Liver (tissue), 8 donors: ENCODE measurements at regions not wholly inside any gene's neighbourhood (a gene's known extent, or its start where the extent isn't known, plus 50 kb on each side); places are given as distances from the start of the nearest gene placed in this dataset.

ENCODE experiments used
- DNase-seq: peaks from one replicate; pipeline ENCODE4 v3.0.0-alpha.2; 2017; ENCODE audit warnings: low spot score
- H3K27ac ChIP-seq, 2 donors: one replicate each; pipeline ENCODE4 v1.7.0; 2013; ENCODE audit warnings: inconsistent platforms in 2 of 2, low read length in 2 of 2, control low read depth in 1 of 2, low read depth in 1 of 2, mild to moderate bottlenecking in 1 of 2
- H3K27me3 ChIP-seq, 4 donors: one replicate each; pipeline versions ENCODE4 v1.6.1 to v1.7.0; 2013; ENCODE audit warnings: low read length in 3 of 4, inconsistent platforms in 1 of 4, mild to moderate bottlenecking in 1 of 4, moderate library complexity in 1 of 4; ENCODE audit not compliant: control insufficient read depth in 4 of 4, insufficient read depth in 4 of 4
- H3K36me3 ChIP-seq, 4 donors: one replicate each; pipeline versions ENCODE4 v1.6.1 to v1.7.0; 2013; ENCODE audit warnings: low read length in 3 of 4, mild to moderate bottlenecking in 3 of 4, low read depth in 1 of 4, moderate library complexity in 1 of 4; ENCODE audit not compliant: control insufficient read depth in 4 of 4, insufficient read depth in 3 of 4
- H3K4me1 ChIP-seq, 4 donors: one replicate each; pipeline versions ENCODE4 v1.6.1 to v1.7.0; 2013; ENCODE audit warnings: low read length in 3 of 4, mild to moderate bottlenecking in 3 of 4, moderate library complexity in 1 of 4; ENCODE audit not compliant: control insufficient read depth in 4 of 4, insufficient read depth in 4 of 4
- H3K4me3 ChIP-seq, 3 donors: one replicate each; pipeline versions ENCODE4 v1.6.1 to v1.7.0; 2013; ENCODE audit warnings: low read length in 3 of 3, control low read depth in 1 of 3, low read depth in 1 of 3, mild to moderate bottlenecking in 1 of 3
- H3K9ac ChIP-seq, 2 donors: one replicate each; pipeline ENCODE4 v1.7.0; 2013; ENCODE audit warnings: low read length in 2 of 2, mild to moderate bottlenecking in 2 of 2, moderate library complexity in 2 of 2, control low read depth in 1 of 2, low read depth in 1 of 2
- H3K9me3 ChIP-seq, 4 donors: one replicate each; pipeline versions ENCODE4 v1.6.1 to v1.7.0; 2013; ENCODE audit warnings: low read length in 3 of 4; ENCODE audit not compliant: control insufficient read depth in 4 of 4
- ATF3 ChIP-seq: IDR thresholded peaks from 2 replicates; pipeline ENCODE4 v1.6.1; 2016; ENCODE audit warnings: antibody characterized with exemption
- CTCF ChIP-seq: fragments of 150-350 bp; IDR thresholded peaks from 2 replicates; pipeline ENCODE4 v1.5.1; 2017; ENCODE audit warnings: improper control_type of control experiment, low read depth, low read length; ENCODE audit not compliant: missing input control
- EGR1 ChIP-seq, 2 donors: IDR thresholded peaks; 2 replicates each; pipeline ENCODE4 v1.6.1; 2016 to 2018; ENCODE audit warnings: antibody characterized with exemption in 2 of 2, low read depth in 2 of 2
- FOXA1 ChIP-seq: IDR thresholded peaks from 2 replicates; pipeline ENCODE4 v1.6.1; 2016; ENCODE audit warnings: antibody characterized with exemption
- FOXA2 ChIP-seq: IDR thresholded peaks from 2 replicates; pipeline ENCODE4 v1.6.1; 2016; ENCODE audit warnings: antibody characterized with exemption
- GABPA ChIP-seq, 2 donors: IDR thresholded peaks in 1 of 2; conservative IDR thresholded peaks in 1 of 2; 2 replicates each; pipeline ENCODE4 v1.6.1; 2016; ENCODE audit warnings: antibody characterized with exemption in 2 of 2, mild to moderate bottlenecking in 1 of 2, moderate library complexity in 1 of 2
- HNF4A ChIP-seq, 2 donors: conservative IDR thresholded peaks; 2 replicates each; pipeline ENCODE4 v1.6.1; 2016; ENCODE audit warnings: antibody characterized with exemption in 2 of 2, mild to moderate bottlenecking in 2 of 2
- HNF4G ChIP-seq: IDR thresholded peaks from 2 replicates; pipeline ENCODE4 v1.6.1; 2016; ENCODE audit warnings: antibody characterized with exemption
- MAX ChIP-seq: IDR thresholded peaks from 2 replicates; pipeline ENCODE4 v1.6.1; 2016; ENCODE audit warnings: antibody characterized with exemption
- RAD21 ChIP-seq, 2 donors: IDR thresholded peaks; 2 replicates each; pipeline ENCODE4 v1.6.1; 2016; ENCODE audit warnings: antibody characterized with exemption in 2 of 2, mild to moderate bottlenecking in 2 of 2
- RXRA ChIP-seq, 2 donors: IDR thresholded peaks; 2 replicates each; pipeline ENCODE4 v1.6.1; 2017 to 2018; ENCODE audit warnings: antibody characterized with exemption in 2 of 2, mild to moderate bottlenecking in 1 of 2
- SP1 ChIP-seq: IDR thresholded peaks from 2 replicates; pipeline ENCODE4 v1.6.1; 2018; ENCODE audit warnings: antibody characterized with exemption, mild to moderate bottlenecking
- TAF1 ChIP-seq: conservative IDR thresholded peaks from 2 replicates; pipeline ENCODE4 v1.6.1; 2016; ENCODE audit warnings: antibody characterized with exemption, mild to moderate bottlenecking
- YY1 ChIP-seq: IDR thresholded peaks from 2 replicates; pipeline ENCODE4 v1.6.1; 2016; ENCODE audit warnings: antibody characterized with exemption, mild to moderate bottlenecking
- WGBS: extraction: QIAGEN DNeasy Blood & Tissue Kit; methylation state at CpG from one replicate; pipeline ENCODE4 v1.1.7; 2013; 5-methylcytosine and 5-hydroxymethylcytosine counted together
- TF ChIP-seq, protein P1 (sequence below): IDR thresholded peaks from 2 replicates; pipeline ENCODE4 v1.6.1; 2016; ENCODE audit warnings: antibody characterized with exemption, mild to moderate bottlenecking
- TF ChIP-seq, protein P2 (sequence below): IDR thresholded peaks from 2 replicates; pipeline ENCODE4 v1.6.1; 2016; ENCODE audit warnings: antibody characterized with exemption
- donor health status: healthy.
- donor health status: healthy.
- donor health status: healthy.
- donor health status: healthy.
- donor health status: healthy.

DNA sequence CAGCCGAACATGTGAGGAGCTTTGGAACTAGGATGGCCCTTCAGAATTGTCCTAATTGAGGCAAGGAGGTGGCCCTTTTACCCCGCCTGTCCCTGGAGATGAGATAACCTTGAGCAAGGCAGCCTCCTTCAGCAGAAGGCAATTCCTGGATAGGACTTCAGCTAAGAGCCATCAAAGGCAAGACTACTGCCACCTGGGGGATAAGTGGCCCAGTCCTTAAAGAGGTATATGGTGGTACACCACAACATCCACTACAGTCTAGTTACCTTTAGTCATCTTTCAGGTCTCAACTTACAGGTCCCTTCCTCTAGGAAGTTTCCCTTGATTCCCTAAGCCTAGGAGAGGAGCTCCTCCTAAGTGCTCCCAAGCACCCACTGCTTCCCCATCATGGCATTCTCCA, 204.2 kb upstream of the CDKN3 start (continued):
- TF ChIP-seq GABPA (IDR thresholded peaks at IDR 0.05 in 1 of 2, conservative IDR thresholded peaks at IDR 0.05 in 1 of 2) (no peak), SP1 (no peak), FOXA1 (no peak)

DNA sequence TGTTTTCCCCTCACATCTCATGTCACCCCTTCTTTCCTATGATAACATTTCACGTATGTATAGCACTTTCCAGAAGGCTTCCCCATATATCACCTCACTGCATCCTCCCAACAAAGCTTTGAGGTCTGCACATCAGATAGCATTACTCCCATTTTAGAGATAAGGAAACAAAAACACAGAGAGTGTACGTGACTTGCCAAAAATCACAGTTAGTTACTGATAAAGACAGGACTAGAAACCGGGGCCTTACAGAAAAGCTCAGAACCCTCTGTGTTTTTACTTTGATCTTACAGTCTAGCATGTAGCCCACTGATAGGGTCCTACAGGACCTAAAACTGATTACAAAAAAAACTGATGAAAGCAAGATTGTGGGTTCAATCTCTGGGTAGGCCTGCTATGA, 202.9 kb upstream of the CDKN3 start:
- Histone ChIP-seq H3K4me3 (no peak overlapping the region), H3K36me3 (no peaks in the 10 kb centered on the region), H3K27ac (no peak overlapping the region), H3K27me3 (no peaks in the 10 kb centered on the region), H3K9ac (no peak overlapping the region), H3K9me3 (no peaks in the 10 kb centered on the region), H3K4me1 (peaks cover 0 to 6% (median 0%) of the 10 kb centered on the region in 4 donors)
- DNase-seq, result no peak
- TF ChIP-seq MAX, result no peak
- no peak for TF ChIP-seq HNF4G
- no peak for TF ChIP-seq FOXA1
- no peak for TF ChIP-seq HNF4A (conservative IDR thresholded peaks at IDR 0.05)
- TF ChIP-seq CTCF, result no peak
- TF ChIP-seq RAD21 (IDR thresholded peaks at IDR 0.05), result no peak
- no peak for TF ChIP-seq FOXA2
- TF ChIP-seq EGR1 (IDR thresholded peaks at IDR 0.05; ENCODE audit: low read depth in 2 of 2), result no peak
- no peak for TF ChIP-seq TAF1
- no peak for TF ChIP-seq ATF3
- TF ChIP-seq RXRA (IDR thresholded peaks at IDR 0.05), result no peak
- no peak for TF ChIP-seq YY1
- TF ChIP-seq, protein P1, sequence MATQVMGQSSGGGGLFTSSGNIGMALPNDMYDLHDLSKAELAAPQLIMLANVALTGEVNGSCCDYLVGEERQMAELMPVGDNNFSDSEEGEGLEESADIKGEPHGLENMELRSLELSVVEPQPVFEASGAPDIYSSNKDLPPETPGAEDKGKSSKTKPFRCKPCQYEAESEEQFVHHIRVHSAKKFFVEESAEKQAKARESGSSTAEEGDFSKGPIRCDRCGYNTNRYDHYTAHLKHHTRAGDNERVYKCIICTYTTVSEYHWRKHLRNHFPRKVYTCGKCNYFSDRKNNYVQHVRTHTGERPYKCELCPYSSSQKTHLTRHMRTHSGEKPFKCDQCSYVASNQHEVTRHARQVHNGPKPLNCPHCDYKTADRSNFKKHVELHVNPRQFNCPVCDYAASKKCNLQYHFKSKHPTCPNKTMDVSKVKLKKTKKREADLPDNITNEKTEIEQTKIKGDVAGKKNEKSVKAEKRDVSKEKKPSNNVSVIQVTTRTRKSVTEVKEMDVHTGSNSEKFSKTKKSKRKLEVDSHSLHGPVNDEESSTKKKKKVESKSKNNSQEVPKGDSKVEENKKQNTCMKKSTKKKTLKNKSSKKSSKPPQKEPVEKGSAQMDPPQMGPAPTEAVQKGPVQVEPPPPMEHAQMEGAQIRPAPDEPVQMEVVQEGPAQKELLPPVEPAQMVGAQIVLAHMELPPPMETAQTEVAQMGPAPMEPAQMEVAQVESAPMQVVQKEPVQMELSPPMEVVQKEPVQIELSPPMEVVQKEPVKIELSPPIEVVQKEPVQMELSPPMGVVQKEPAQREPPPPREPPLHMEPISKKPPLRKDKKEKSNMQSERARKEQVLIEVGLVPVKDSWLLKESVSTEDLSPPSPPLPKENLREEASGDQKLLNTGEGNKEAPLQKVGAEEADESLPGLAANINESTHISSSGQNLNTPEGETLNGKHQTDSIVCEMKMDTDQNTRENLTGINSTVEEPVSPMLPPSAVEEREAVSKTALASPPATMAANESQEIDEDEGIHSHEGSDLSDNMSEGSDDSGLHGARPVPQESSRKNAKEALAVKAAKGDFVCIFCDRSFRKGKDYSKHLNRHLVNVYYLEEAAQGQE, result no peak
- TF ChIP-seq, protein P2, sequence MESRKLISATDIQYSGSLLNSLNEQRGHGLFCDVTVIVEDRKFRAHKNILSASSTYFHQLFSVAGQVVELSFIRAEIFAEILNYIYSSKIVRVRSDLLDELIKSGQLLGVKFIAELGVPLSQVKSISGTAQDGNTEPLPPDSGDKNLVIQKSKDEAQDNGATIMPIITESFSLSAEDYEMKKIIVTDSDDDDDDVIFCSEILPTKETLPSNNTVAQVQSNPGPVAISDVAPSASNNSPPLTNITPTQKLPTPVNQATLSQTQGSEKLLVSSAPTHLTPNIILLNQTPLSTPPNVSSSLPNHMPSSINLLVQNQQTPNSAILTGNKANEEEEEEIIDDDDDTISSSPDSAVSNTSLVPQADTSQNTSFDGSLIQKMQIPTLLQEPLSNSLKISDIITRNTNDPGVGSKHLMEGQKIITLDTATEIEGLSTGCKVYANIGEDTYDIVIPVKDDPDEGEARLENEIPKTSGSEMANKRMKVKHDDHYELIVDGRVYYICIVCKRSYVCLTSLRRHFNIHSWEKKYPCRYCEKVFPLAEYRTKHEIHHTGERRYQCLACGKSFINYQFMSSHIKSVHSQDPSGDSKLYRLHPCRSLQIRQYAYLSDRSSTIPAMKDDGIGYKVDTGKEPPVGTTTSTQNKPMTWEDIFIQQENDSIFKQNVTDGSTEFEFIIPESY, result no peak
- 50% methylated on average over 3 of the region's 3 CpGs for WGBS
